K562 (cell line): ENCODE measurements at regions not wholly inside any gene's neighbourhood (a gene's known extent, or its start where the extent isn't known, plus 50 kb on each side); places are given as distances from the start of the nearest gene placed in this dataset.

Experiments
- CHAMP1 ChIP-seq: fragments of 450-650 bp; IDR thresholded peaks from 2 replicates; pipeline ENCODE4 v1.6.1; 2016; ENCODE audit warnings: mild to moderate bottlenecking
- ELK3 ChIP-seq: fragments of 450-650 bp; formaldehyde crosslinking; IDR thresholded peaks from 2 replicates; pipeline ENCODE4 v1.4.0; 2020; ENCODE audit warnings: mild to moderate bottlenecking
- HCFC1 ChIP-seq: IDR thresholded peaks from 2 replicates; pipeline ENCODE4 v1.6.1; 2012; ENCODE audit warnings: low read depth, low read length, improper control_type of control experiment
- L3MBTL2 ChIP-seq: fragments of 450-650 bp; IDR thresholded peaks from 2 replicates; pipeline ENCODE4 v1.6.1; 2016; ENCODE audit warnings: mild to moderate bottlenecking, moderate library complexity
- MAX ChIP-seq: sonication (generic); formaldehyde crosslinking; IDR thresholded peaks from 2 replicates; pipeline ENCODE4 v1.9.0; 2022; ENCODE audit warnings: mild to moderate bottlenecking, missing genetic modification reagents
- POLR2A ChIP-seq: fragments of 450-650 bp; conservative IDR thresholded peaks from 2 replicates; pipeline ENCODE4 v1.6.1; 2016
- POLR2H ChIP-seq: IDR thresholded peaks from 2 replicates; pipeline ENCODE4 v1.6.1; 2016; ENCODE audit warnings: missing genetic modification characterization, low read depth, mild to moderate bottlenecking, control low read depth, missing compliant biosample characterization, moderate library complexity
- REST ChIP-seq, 2 experiments: fragments of 450-650 bp; formaldehyde crosslinking in 1 of 2; IDR thresholded peaks; 2 replicates each; pipeline versions ENCODE4 v1.4.0 to v1.6.1; 2014 to 2020; ENCODE audit warnings: mild to moderate bottlenecking in 2 of 2, borderline replicate concordance in 1 of 2, low read depth in 1 of 2
- SMARCC2 ChIP-seq: fragments of 450-650 bp; IDR thresholded peaks from 2 replicates; pipeline ENCODE4 v1.6.1; 2017; ENCODE audit warnings: antibody characterized with exemption, moderate library complexity, mild to moderate bottlenecking, low read depth
- ZNF592 ChIP-seq: fragments of 450-650 bp; IDR thresholded peaks from 2 replicates; pipeline ENCODE4 v1.6.1; 2017; ENCODE audit warnings: antibody characterized with exemption, mild to moderate bottlenecking
- TF ChIP-seq, protein P1 (sequence below): fragments of 250-450 bp; sonication (Bioruptor Pico); IDR thresholded peaks from 2 replicates; pipeline ENCODE4 v1.5.0; 2021

DNA sequence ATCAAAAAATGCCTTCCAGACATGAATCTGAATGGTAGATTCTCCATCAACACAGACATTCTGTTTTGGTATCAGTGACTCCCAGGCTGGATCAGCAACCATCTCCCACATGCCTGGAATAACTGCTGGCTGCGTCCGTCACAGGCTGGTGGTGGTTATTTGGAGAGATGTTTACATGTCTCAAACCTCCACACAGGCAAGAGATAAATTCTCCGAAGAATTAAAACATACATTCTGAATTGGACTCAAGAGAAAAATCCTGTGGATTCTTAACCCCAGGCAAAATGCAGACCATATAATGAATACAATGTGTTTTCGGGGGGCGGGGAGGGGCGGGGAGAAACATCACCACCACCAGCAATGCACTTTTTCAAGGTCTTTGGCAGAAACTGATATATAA, 108.2 kb downstream of the THBS2 start:
- TF ChIP-seq, protein P1, sequence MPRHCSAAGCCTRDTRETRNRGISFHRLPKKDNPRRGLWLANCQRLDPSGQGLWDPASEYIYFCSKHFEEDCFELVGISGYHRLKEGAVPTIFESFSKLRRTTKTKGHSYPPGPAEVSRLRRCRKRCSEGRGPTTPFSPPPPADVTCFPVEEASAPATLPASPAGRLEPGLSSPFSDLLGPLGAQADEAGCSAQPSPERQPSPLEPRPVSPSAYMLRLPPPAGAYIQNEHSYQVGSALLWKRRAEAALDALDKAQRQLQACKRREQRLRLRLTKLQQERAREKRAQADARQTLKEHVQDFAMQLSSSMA: no peak
- TF ChIP-seq ELK3 (no peak), HCFC1 (no peak), MAX (CRISPR knock-in tag) (no peak), ZNF592 (no peak), POLR2A (no peak), CHAMP1 (no peak), POLR2H (tag) (no peak), REST (IDR thresholded peaks at IDR 0.05; ENCODE audit: borderline replicate concordance) (no peak), REST (CRISPR knock-in tag; IDR thresholded peaks at IDR 0.05; ENCODE audit: low read depth) (no peak), L3MBTL2 (no peak), SMARCC2 (no peak)
